ENCODE measurements at regions not wholly inside any gene's neighbourhood (a gene's known extent, or its start where the extent isn't known, plus 50 kb on each side); places are given as distances from the start of the nearest gene placed in this dataset.

- DNase-seq (ENCODE audit: low spot score): no peak
- Histone ChIP-seq H3K36me3 (no peaks in the 10 kb centered on the region), H3K27me3 (no peaks in the 10 kb centered on the region), H3K27ac (no peak overlapping the region), H3K9me3 (no peaks in the 10 kb centered on the region), H3K4me3 (no peak overlapping the region), H3K4me1 (peaks cover 0 to 5% of the 10 kb centered on the region in 2 donors)
- TF ChIP-seq CTCF (IDR thresholded peaks at IDR 0.05): no peak
These were observed 306.3 kb downstream of the SOX9 start for GRCh38 chr17:72426948-72427760.

- H3K9me3 ChIP-seq: no peaks in the 10 kb centered on the region
- peaks cover 0 to 2% of the 10 kb centered on the region in 2 donors for H3K4me1 ChIP-seq
- no peak overlapping the region for H3K27ac ChIP-seq
- no peak for TF ChIP-seq CTCF (IDR thresholded peaks at IDR 0.05)
- DNase-seq (ENCODE audit: low spot score): no peak
- H3K4me3 ChIP-seq: no peak overlapping the region
- no peaks in the 10 kb centered on the region for H3K27me3 ChIP-seq
- no peaks in the 10 kb centered on the region for H3K36me3 ChIP-seq
These were observed 306.9 kb downstream of the SOX9 start for GRCh38 chr17:72427761-72428109.

GRCh38 chr17:72429066-72429638 is 308.3 kb downstream of the SOX9 start:
- Histone ChIP-seq H3K4me1 (no peaks in the 10 kb centered on the region), H3K27ac (no peak overlapping the region), H3K4me3 (no peak overlapping the region), H3K9me3 (no peaks in the 10 kb centered on the region), H3K36me3 (no peaks in the 10 kb centered on the region), H3K27me3 (no peaks in the 10 kb centered on the region)
- no peak for TF ChIP-seq CTCF (IDR thresholded peaks at IDR 0.05)
- no peak for DNase-seq (ENCODE audit: low spot score)

- H3K4me3 ChIP-seq: no peak overlapping the region
- DNase-seq (ENCODE audit: low spot score): no peak
- H3K9me3 ChIP-seq: no peaks in the 10 kb centered on the region
- no peak for TF ChIP-seq CTCF (IDR thresholded peaks at IDR 0.05)
- H3K36me3 ChIP-seq: no peaks in the 10 kb centered on the region
- no peak overlapping the region for H3K27ac ChIP-seq
- no peaks in the 10 kb centered on the region for H3K4me1 ChIP-seq
- H3K27me3 ChIP-seq: no peaks in the 10 kb centered on the region
These were observed 310.0 kb downstream of the SOX9 start for GRCh38 chr17:72430611-72431432.

GRCh38 chr17:72432143-72432621 is 311.4 kb downstream of the SOX9 start:
- no peak for TF ChIP-seq CTCF (IDR thresholded peaks at IDR 0.05)
- no peak overlapping the region for H3K4me3 ChIP-seq
- H3K9me3 ChIP-seq: no peaks in the 10 kb centered on the region
- DNase-seq (ENCODE audit: low spot score): no peak
- no peaks in the 10 kb centered on the region for H3K36me3 ChIP-seq
- H3K27ac ChIP-seq: no peak overlapping the region
- H3K27me3 ChIP-seq: no peaks in the 10 kb centered on the region
- no peaks in the 10 kb centered on the region for H3K4me1 ChIP-seq
